ENCODE measurements at regions not wholly inside any gene's neighbourhood (a gene's known extent, or its start where the extent isn't known, plus 50 kb on each side); places are given as distances from the start of the nearest gene placed in this dataset.
"Not testable (repeated sequence)": the region's sequence is repeated elsewhere in the genome, so short reads cannot be mapped to it uniquely, and the experiment has no call there.

DNA sequence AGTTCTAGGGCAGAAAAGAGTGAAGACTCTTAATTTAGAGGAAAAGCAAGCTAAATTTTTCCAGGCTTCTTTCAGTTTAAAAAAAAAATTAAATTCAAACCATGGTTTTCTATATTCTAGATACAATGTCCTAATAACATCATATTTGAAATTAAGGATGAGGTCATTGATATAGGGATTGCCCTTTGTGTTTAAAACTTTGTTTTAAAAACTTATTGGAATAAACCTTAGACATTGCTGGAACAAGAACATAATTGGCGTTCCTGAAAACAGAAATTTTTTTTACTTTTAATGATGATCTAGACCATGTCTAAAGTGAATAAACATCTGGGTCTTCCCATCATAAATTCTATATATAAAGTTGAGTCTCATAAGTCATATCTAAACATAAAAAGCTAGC is 859.4 kb upstream of the CHORDC1 start:
- Mint-ChIP-seq H3K4me3 (no peak overlapping the region), H3K27me3 (no peaks in the 10 kb centered on the region), H3K9me3 (peaks cover 0 to 11% (median 5%) of the 10 kb centered on the region in 8 donors), H3K4me1 (no peaks in the 10 kb centered on the region), H3K27ac (no peak overlapping the region), H3K36me3 (no peaks in the 10 kb centered on the region)
- Histone ChIP-seq H3K4me3 (ENCODE audit: low read length in 2 of 2) (no peak overlapping the region), H3K27ac (ENCODE audit: low read depth, low read length) (no peak overlapping the region), H3K9me3 (ENCODE audit: control insufficient read depth in 1 of 2, low read length in 2 of 2) (no peaks in the 10 kb centered on the region), H3K36me3 (ENCODE audit: insufficient read depth, low read length) (no peaks in the 10 kb centered on the region), H3K27me3 (ENCODE audit: insufficient read depth, low read length) (no peaks in the 10 kb centered on the region), H3K4me1 (ENCODE audit: insufficient read depth, low read length) (no peaks in the 10 kb centered on the region)
- ChIA-PET CTCF (ENCODE audit: partially characterized antibody) (no interaction called here), POLR2A (ENCODE audit: partially characterized antibody) (no interaction called here)
- no peak for DNase-seq
- intact Hi-C loops (cut with micrococcal nuclease): no loop called here

DNA sequence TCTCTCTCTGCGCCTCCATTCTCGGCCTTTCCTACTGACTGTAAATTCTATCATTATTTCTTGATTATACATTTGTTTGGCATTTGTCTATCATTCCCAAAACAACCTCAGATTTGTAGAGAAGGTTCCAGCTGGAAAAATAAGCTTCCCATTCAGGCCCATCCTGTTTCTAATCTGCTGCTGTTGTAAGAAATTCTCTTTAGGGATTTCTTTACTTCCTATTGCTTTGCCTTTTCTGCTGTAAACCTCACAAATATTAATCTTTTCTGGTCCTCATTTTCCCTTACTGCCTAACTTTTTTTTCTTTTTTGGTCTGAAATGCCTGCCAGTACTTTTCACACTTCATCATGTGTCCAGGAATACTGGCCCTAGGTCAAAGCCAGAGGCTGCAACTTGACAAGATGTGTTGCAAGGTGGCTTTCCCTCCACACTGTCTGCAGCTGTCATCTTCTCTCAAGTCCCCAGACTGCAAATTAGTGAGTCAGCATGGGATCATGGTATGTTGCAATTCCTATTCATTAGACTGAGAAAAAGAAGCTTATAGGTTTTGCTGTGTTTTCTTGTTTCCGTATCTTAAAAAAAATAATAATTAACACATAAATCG is 858.7 kb upstream of the CHORDC1 start:
- H3K9me3 ChIP-seq (ENCODE audit: control insufficient read depth in 1 of 2, low read length in 2 of 2): no peaks in the 10 kb centered on the region
- Mint-ChIP-seq H3K27me3 (no peaks in the 10 kb centered on the region), H3K4me1 (no peaks in the 10 kb centered on the region), H3K36me3 (no peaks in the 10 kb centered on the region), H3K27ac (no peak overlapping the region), H3K4me3 (no peak overlapping the region), H3K9me3 (peaks cover 0 to 11% (median 5%) of the 10 kb centered on the region in 8 donors)
- intact Hi-C loops (cut with micrococcal nuclease): no loop called here
- no peak for DNase-seq
- POLR2A ChIA-PET (ENCODE audit: partially characterized antibody): no interaction called here
- no peak overlapping the region for H3K4me3 ChIP-seq (ENCODE audit: low read length in 2 of 2)
- no peak overlapping the region for H3K27ac ChIP-seq (ENCODE audit: low read depth, low read length)
- H3K4me1 ChIP-seq (ENCODE audit: insufficient read depth, low read length): no peaks in the 10 kb centered on the region
- CTCF ChIA-PET (ENCODE audit: partially characterized antibody): no interaction called here
- no peaks in the 10 kb centered on the region for H3K27me3 ChIP-seq (ENCODE audit: insufficient read depth, low read length)
- no peaks in the 10 kb centered on the region for H3K36me3 ChIP-seq (ENCODE audit: insufficient read depth, low read length)

DNA sequence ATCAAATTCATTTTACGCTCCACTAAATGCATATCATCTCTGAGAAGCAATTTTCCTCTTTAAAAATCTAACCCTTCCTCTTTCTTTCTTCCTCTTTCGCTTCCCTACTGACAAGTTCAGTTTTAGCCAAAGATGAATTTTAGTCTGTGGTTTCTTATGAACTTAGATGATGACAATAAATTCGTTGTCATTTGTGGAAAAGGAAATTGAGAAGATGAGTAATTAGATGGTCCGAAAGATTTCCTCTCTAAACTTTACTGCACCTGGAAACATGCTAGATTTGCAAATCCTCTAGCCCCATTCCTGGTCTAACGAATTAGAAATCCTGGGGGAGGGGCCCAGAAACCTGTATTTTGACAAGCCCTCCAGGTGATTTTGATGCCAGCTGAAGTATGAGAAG is 855.4 kb upstream of the CHORDC1 start:
- H3K4me1 Mint-ChIP-seq: no peaks in the 10 kb centered on the region
- ChIA-PET CTCF (ENCODE audit: partially characterized antibody) (no interaction called here), POLR2A (ENCODE audit: partially characterized antibody) (no interaction called here)

DNA sequence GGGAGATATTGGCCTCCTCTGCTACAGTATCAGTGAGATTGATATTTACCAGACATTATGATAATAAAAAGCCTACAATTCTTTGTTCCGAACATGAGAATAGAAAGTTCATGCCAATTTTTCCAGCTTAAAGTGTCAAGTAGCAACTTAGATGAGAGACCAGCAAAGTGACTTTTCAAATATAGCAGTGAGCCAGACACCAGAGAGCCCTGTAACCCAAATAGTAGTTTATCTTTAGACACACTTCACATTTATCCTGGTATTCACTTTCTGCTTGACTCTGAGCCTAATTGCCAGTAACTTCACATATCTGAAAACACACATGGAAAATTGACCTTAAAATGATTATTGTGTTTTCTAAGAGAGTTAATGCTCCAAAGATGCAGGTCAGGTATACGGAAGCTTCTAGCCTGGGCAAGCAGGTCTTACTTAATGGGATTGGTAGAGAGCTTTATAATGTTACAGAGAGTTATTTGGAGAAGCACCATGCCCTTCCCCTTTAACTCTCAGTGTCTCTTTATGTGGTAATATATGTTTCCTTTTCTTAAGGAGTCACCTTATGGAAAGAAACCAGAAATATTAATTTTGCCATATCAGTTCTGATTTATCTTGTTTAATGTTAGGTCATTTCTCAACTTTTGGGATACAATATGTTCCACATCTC is 852.3 kb upstream of the CHORDC1 start:
- Mint-ChIP-seq H3K4me3 (no peak overlapping the region), H3K9me3 (peaks cover 0 to 13% (median 7%) of the 10 kb centered on the region in 8 donors)
- H3K36me3 ChIP-seq (ENCODE audit: insufficient read depth, low read length): no peaks in the 10 kb centered on the region

More for the DNA sequence above, 855.4 kb upstream of the CHORDC1 start:
- Histone ChIP-seq H3K4me3 (ENCODE audit: low read length in 2 of 2) (no peak overlapping the region), H3K9me3 (ENCODE audit: control insufficient read depth in 1 of 2, low read length in 2 of 2) (no peaks in the 10 kb centered on the region), H3K27me3 (ENCODE audit: insufficient read depth, low read length) (no peaks in the 10 kb centered on the region), H3K27ac (ENCODE audit: low read depth, low read length) (no peak overlapping the region), H3K36me3 (ENCODE audit: insufficient read depth, low read length) (no peaks in the 10 kb centered on the region), H3K4me1 (ENCODE audit: insufficient read depth, low read length) (no peaks in the 10 kb centered on the region)
- Mint-ChIP-seq H3K4me3 (no peak overlapping the region), H3K36me3 (no peaks in the 10 kb centered on the region), H3K27ac (no peak overlapping the region), H3K9me3 (peaks cover 0 to 7% (median 1%) of the 10 kb centered on the region in 8 donors), H3K27me3 (no peaks in the 10 kb centered on the region)
- DNase-seq: no peak
- intact Hi-C loops (cut with micrococcal nuclease): no loop called here

DNA sequence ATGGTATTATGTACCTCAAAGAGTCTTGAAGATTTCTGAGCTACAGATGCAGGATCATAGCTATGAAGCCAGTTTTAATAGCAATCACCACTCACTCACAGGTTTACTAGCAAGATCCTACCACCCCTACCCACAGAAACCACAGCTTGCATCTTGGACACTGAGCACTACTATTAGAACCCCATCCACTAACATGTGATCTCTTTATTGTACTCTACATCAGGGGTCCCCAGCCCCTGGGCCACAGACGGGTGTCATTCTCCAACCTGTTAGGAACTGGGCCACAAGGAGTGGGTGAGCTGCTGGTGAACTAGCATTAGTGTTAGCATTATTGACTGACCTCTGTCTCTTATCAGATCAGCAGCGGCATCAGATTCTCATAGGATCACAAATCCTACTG is 844.8 kb upstream of the CHORDC1 start:
- Mint-ChIP-seq H3K27ac (no peak overlapping the region), H3K27me3 (no peaks in the 10 kb centered on the region), H3K9me3 (peaks cover 0 to 21% (median 11%) of the 10 kb centered on the region in 8 donors), H3K36me3 (no peaks in the 10 kb centered on the region), H3K4me1 (no peaks in the 10 kb centered on the region), H3K4me3 (no peak overlapping the region)
- no peak overlapping the region for H3K27ac ChIP-seq (ENCODE audit: low read depth, low read length)
- no peak for DNase-seq
- no peaks in the 10 kb centered on the region for H3K4me1 ChIP-seq (ENCODE audit: insufficient read depth, low read length)
- intact Hi-C loops (cut with micrococcal nuclease): no loop called here
- ChIA-PET CTCF (ENCODE audit: partially characterized antibody) (no interaction called here), POLR2A (ENCODE audit: partially characterized antibody) (no interaction called here)
- no peaks in the 10 kb centered on the region for H3K36me3 ChIP-seq (ENCODE audit: insufficient read depth, low read length)
- H3K4me3 ChIP-seq (ENCODE audit: low read length in 2 of 2): no peak overlapping the region
- no peaks in the 10 kb centered on the region for H3K9me3 ChIP-seq (ENCODE audit: control insufficient read depth in 1 of 2, low read length in 2 of 2)
- no peaks in the 10 kb centered on the region for H3K27me3 ChIP-seq (ENCODE audit: insufficient read depth, low read length)

More for the DNA sequence above, 852.3 kb upstream of the CHORDC1 start:
- H3K4me3 ChIP-seq (ENCODE audit: low read length in 2 of 2): no peak overlapping the region
- ChIA-PET CTCF (ENCODE audit: partially characterized antibody) (no interaction called here), POLR2A (ENCODE audit: partially characterized antibody) (no interaction called here)
- Mint-ChIP-seq H3K27ac (no peak overlapping the region), H3K36me3 (no peaks in the 10 kb centered on the region), H3K4me1 (no peaks in the 10 kb centered on the region), H3K27me3 (no peaks in the 10 kb centered on the region)
- DNase-seq: no peak
- no peak overlapping the region for H3K27ac ChIP-seq (ENCODE audit: low read depth, low read length)
- intact Hi-C loops (cut with micrococcal nuclease): no loop called here
- H3K27me3 ChIP-seq (ENCODE audit: insufficient read depth, low read length): no peaks in the 10 kb centered on the region
- no peaks in the 10 kb centered on the region for H3K9me3 ChIP-seq (ENCODE audit: control insufficient read depth in 1 of 2, low read length in 2 of 2)
- no peaks in the 10 kb centered on the region for H3K4me1 ChIP-seq (ENCODE audit: insufficient read depth, low read length)

DNA sequence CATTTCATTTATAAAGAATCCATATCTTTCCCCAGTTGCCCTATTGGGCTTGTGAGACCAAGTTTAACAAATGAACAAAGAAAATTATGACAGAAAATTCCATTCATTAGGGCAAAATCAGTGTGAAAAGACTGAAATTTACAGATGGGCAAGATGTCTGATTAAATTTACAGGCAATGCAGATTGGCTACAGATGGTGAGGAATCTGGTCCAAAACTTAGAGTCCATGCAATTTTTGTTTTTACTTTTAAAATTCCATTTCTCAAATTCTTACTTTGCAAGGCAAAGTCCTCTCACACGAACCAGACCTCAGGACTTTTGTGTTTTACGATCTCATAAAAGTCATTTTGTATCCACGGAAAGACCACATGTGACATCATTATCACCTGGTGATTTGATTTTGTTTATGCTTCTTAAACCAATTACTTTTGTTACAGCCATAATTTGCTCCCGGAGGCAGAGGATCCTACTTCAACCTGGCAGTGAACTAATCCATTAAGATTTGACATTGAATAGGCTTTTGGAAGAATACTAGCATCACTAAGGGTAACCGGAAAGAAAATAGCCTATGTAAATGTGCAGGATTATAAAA is 843.7 kb upstream of the CHORDC1 start:
- POLR2A ChIA-PET (ENCODE audit: partially characterized antibody): no interaction called here
- no peak overlapping the region for H3K27ac Mint-ChIP-seq
- H3K9me3 ChIP-seq (ENCODE audit: control insufficient read depth in 1 of 2, low read length in 2 of 2): no peaks in the 10 kb centered on the region
- no peaks in the 10 kb centered on the region for H3K4me1 Mint-ChIP-seq
- H3K4me1 ChIP-seq (ENCODE audit: insufficient read depth, low read length): no peaks in the 10 kb centered on the region
- no peak overlapping the region for H3K4me3 Mint-ChIP-seq
- H3K4me3 ChIP-seq (ENCODE audit: low read length in 2 of 2): no peak overlapping the region
- H3K27me3 Mint-ChIP-seq: no peaks in the 10 kb centered on the region
- no peaks in the 10 kb centered on the region for H3K36me3 ChIP-seq (ENCODE audit: insufficient read depth, low read length)
- no peaks in the 10 kb centered on the region for H3K27me3 ChIP-seq (ENCODE audit: insufficient read depth, low read length)
- CTCF ChIA-PET (ENCODE audit: partially characterized antibody): no interaction called here
- H3K27ac ChIP-seq (ENCODE audit: low read depth, low read length): no peak overlapping the region
- intact Hi-C loops (cut with micrococcal nuclease): no loop called here
- no peaks in the 10 kb centered on the region for H3K36me3 Mint-ChIP-seq
- DNase-seq: no peak
- H3K9me3 Mint-ChIP-seq: peaks cover 0 to 14% (median 7%) of the 10 kb centered on the region in 8 donors

DNA sequence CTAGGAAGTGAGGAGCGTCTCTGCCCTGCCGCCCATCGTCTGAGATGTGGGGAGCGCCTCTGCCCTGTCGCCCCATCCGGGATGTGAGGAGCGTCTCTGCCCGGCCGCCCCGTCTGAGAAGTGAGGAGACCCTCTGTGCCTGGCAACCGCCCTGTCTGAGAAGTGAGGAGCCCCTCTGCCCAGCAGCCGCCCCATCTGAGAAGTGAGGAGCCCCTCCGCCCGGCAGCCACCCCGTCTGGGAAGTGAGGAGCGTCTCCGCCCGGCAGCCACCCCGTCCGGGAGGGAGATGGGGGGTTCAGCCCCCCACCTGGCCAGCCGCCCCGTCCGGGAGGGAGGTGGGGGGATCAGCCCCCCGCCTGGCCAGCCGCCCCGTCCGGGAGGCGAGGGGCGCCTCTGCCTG is 840.5 kb upstream of the CHORDC1 start:
- H3K36me3 Mint-ChIP-seq; H3K9me3 ChIP-seq (ENCODE audit: control insufficient read depth in 1 of 2, low read length in 2 of 2); H3K4me1 Mint-ChIP-seq; POLR2A ChIA-PET (ENCODE audit: partially characterized antibody); intact Hi-C loops (cut with micrococcal nuclease); H3K4me3 Mint-ChIP-seq; CTCF ChIA-PET (ENCODE audit: partially characterized antibody); H3K4me3 ChIP-seq (ENCODE audit: low read length in 2 of 2); H3K4me1 ChIP-seq (ENCODE audit: insufficient read depth, low read length); H3K27me3 ChIP-seq (ENCODE audit: insufficient read depth, low read length); H3K27ac Mint-ChIP-seq; H3K36me3 ChIP-seq (ENCODE audit: insufficient read depth, low read length); H3K27me3 Mint-ChIP-seq; H3K27ac ChIP-seq (ENCODE audit: low read depth, low read length): not testable (repeated sequence)
- DNase-seq: peak in 1 of 5 donors; percentile 16
- H3K9me3 Mint-ChIP-seq: peaks cover 0 to 14% (median 6%) of the 10 kb centered on the region in 8 donors
